OCI-LY1 (cell line): ENCODE measurements at regions not wholly inside any gene's neighbourhood (a gene's known extent, or its start where the extent isn't known, plus 50 kb on each side); places are given as distances from the start of the nearest gene placed in this dataset.

Experiments used
- H2AFZ ChIP-seq: fragments of 200-600 bp; sonication (generic), shearing (Covaris generic); 2 replicates; pipeline ENCODE4 v1.6.0; 2014; ENCODE audit warnings: antibody characterized with exemption, mild to moderate bottlenecking, low read length
- H3F3A ChIP-seq: fragments of 200-600 bp; sonication (generic), shearing (Covaris generic); 2 replicates; pipeline ENCODE4 v1.6.0; 2014; ENCODE audit warnings: mild to moderate bottlenecking, antibody characterized with exemption, low read length, moderate library complexity; ENCODE audit not compliant: insufficient read depth
- H3K27ac ChIP-seq: fragments of 200-600 bp; sonication (generic); 2 replicates; pipeline ENCODE4 v1.5.1; 2014; ENCODE audit warnings: low read length, mixed run types, mild to moderate bottlenecking, low read depth; ENCODE audit not compliant: poor library complexity, severe bottlenecking
- H3K27me3 ChIP-seq: fragments of 200-600 bp; sonication (generic); 2 replicates; pipeline ENCODE4 v1.6.0; 2014; ENCODE audit warnings: antibody characterized with exemption, mild to moderate bottlenecking, low read length, moderate library complexity; ENCODE audit not compliant: insufficient read depth
- H3K36me3 ChIP-seq: fragments of 200-600 bp; sonication (generic); 2 replicates; pipeline ENCODE4 v1.6.1; 2014; ENCODE audit warnings: mild to moderate bottlenecking, antibody characterized with exemption, low read length, moderate library complexity, mixed read lengths; ENCODE audit not compliant: insufficient read depth
- H3K4me1 ChIP-seq: fragments of 200-600 bp; sonication (generic); 2 replicates; pipeline ENCODE4 v1.5.1; 2014; ENCODE audit warnings: mild to moderate bottlenecking, low read length, moderate library complexity; ENCODE audit not compliant: insufficient read depth, severe bottlenecking
- H3K4me2 ChIP-seq: fragments of 200-600 bp; sonication (generic), shearing (Covaris generic); 2 replicates; pipeline ENCODE4 v1.6.1; 2014; ENCODE audit warnings: low read length
- H3K4me3 ChIP-seq: fragments of 200-600 bp; sonication (generic); 2 replicates; pipeline ENCODE4 v1.5.1; 2014; ENCODE audit warnings: low read length, low read depth, mild to moderate bottlenecking, mixed read lengths; ENCODE audit not compliant: poor library complexity, severe bottlenecking
- H3K79me2 ChIP-seq: fragments of 200-600 bp; shearing (Covaris generic); 2 replicates; pipeline ENCODE4 v1.6.1; 2016; ENCODE audit warnings: mixed run types, low read length, mixed read lengths; ENCODE audit not compliant: insufficient read depth
- H3K9ac ChIP-seq: fragments of 200-600 bp; sonication (generic), shearing (Covaris generic); 2 replicates; pipeline ENCODE4 v1.6.1; 2014; ENCODE audit warnings: mild to moderate bottlenecking, low read length, mixed read lengths
- H3K9me2 ChIP-seq: fragments of 200-600 bp; sonication (generic), shearing (Covaris generic); 2 replicates; pipeline ENCODE4 v1.6.1; 2014; ENCODE audit warnings: low read depth, mild to moderate bottlenecking, low read length, mixed read lengths
- H3K9me3 ChIP-seq: fragments of 200-600 bp; shearing (Covaris generic); 2 replicates; pipeline ENCODE4 v1.6.1; 2014; ENCODE audit warnings: low read length, mixed read lengths
- H4K20me1 ChIP-seq: fragments of 200-600 bp; sonication (generic), shearing (Covaris generic); 2 replicates; pipeline ENCODE4 v1.6.0; 2016; ENCODE audit warnings: mild to moderate bottlenecking, low read length; ENCODE audit not compliant: insufficient read depth
- EZH2 ChIP-seq: fragments of 200-600 bp; sonication (generic), shearing (Covaris generic); IDR thresholded peaks from 2 replicates; pipeline ENCODE4 v1.8.0; 2017; ENCODE audit warnings: borderline replicate concordance, mixed run types, mild to moderate bottlenecking, antibody characterized with exemption, low read length, moderate library complexity, mixed read lengths
- TF ChIP-seq, protein P1 (sequence below): fragments of 200-600 bp; sonication (generic), shearing (Covaris generic); IDR thresholded peaks from 2 replicates; pipeline ENCODE4 v1.5.1; 2017; ENCODE audit warnings: mild to moderate bottlenecking, antibody characterized with exemption, low read length, moderate library complexity, mixed read lengths

- TF ChIP-seq, protein P1, sequence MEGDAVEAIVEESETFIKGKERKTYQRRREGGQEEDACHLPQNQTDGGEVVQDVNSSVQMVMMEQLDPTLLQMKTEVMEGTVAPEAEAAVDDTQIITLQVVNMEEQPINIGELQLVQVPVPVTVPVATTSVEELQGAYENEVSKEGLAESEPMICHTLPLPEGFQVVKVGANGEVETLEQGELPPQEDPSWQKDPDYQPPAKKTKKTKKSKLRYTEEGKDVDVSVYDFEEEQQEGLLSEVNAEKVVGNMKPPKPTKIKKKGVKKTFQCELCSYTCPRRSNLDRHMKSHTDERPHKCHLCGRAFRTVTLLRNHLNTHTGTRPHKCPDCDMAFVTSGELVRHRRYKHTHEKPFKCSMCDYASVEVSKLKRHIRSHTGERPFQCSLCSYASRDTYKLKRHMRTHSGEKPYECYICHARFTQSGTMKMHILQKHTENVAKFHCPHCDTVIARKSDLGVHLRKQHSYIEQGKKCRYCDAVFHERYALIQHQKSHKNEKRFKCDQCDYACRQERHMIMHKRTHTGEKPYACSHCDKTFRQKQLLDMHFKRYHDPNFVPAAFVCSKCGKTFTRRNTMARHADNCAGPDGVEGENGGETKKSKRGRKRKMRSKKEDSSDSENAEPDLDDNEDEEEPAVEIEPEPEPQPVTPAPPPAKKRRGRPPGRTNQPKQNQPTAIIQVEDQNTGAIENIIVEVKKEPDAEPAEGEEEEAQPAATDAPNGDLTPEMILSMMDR: no peak
- TF ChIP-seq EZH2: no peak
- no peaks in the 10 kb centered on the region for H4K20me1 ChIP-seq
- no peaks in the 10 kb centered on the region for H3K27me3 ChIP-seq
These were observed 105.1 kb upstream of the SCOC start for GRCh38 chr4:140268186-140268841.

DNA sequence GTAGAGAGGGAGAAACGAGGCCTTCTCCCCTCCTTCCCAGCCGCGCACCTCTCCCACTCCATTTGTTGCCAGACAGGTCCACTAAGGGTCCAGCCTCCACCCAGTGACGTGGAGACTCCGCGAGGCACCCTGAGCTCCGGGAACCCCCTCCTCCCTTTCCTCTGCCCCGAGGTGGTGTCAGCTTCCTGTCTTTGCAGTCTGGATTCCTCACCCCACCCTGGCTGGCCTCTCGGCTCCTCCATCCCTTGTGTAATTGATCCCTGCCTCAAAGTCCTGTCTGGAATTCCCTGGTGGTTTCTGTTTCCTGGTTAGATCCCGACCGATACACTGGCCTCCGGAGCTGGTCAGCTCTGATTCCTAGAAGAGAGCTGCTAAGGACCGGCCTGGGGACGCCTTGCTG lies 105.9 kb upstream of the SCOC start:
- H3K79me2 ChIP-seq: no peaks in the 10 kb centered on the region
- TF ChIP-seq, protein P1: no peak
- TF ChIP-seq EZH2: no peak
- H3K9ac ChIP-seq: no peak overlapping the region
- H3K36me3 ChIP-seq: no peaks in the 10 kb centered on the region
- no peak overlapping the region for H3K4me3 ChIP-seq
- no peaks in the 10 kb centered on the region for H4K20me1 ChIP-seq
- no peak overlapping the region for H3K4me2 ChIP-seq
- no peak overlapping the region for H2AFZ ChIP-seq
- H3K9me2 ChIP-seq: no peaks in the 10 kb centered on the region
- H3K27ac ChIP-seq: no peak overlapping the region
- H3F3A ChIP-seq: no peaks in the 10 kb centered on the region
- H3K9me3 ChIP-seq: no peaks in the 10 kb centered on the region
- no peaks in the 10 kb centered on the region for H3K27me3 ChIP-seq
- no peaks in the 10 kb centered on the region for H3K4me1 ChIP-seq

More at GRCh38 chr4:140268186-140268841, 105.1 kb upstream of the SCOC start:
- Histone ChIP-seq H3K79me2 (no peaks in the 10 kb centered on the region), H3K9me2 (no peaks in the 10 kb centered on the region), H3K4me1 (no peaks in the 10 kb centered on the region), H3K36me3 (no peaks in the 10 kb centered on the region), H3F3A (no peaks in the 10 kb centered on the region), H3K9ac (no peak overlapping the region), H3K4me3 (no peak overlapping the region), H3K9me3 (no peaks in the 10 kb centered on the region), H2AFZ (no peak overlapping the region), H3K4me2 (no peak overlapping the region), H3K27ac (no peak overlapping the region)

DNA sequence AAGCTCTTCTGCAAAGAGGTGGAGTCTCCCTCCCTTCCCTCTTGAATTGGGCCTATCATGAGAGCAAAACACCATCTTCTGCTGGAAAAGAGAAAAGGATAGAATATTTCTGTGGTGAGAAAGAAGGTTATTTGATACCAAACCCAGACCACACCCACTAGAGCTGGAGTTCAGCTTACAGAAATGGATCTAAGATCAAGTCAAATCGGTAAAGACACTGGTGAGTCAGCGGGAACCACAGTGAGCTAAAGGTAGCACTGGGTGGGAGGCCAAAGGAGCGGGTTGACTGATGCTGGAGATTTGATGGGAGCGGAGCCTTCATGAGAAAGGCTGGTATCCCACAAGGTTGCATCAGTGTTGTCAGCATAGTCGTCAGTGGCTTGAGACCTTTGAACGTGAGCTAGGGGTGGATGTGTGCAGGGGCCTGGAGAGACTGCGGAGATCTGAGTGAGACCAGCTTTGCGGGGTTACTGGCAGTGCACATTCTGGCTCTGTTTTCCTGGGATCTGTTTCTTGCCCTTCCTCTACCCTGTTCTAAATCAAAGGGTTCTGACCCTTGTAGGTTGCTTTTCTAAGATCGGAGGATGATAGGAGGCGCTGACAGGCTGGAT lies 106.4 kb upstream of the SCOC start:
- Histone ChIP-seq H3K27me3 (no peaks in the 10 kb centered on the region), H3K4me2 (no peak overlapping the region), H3K27ac (no peak overlapping the region), H4K20me1 (no peaks in the 10 kb centered on the region), H3K9ac (no peak overlapping the region), H3K9me3 (no peaks in the 10 kb centered on the region), H3K79me2 (no peaks in the 10 kb centered on the region), H3K4me1 (no peaks in the 10 kb centered on the region), H3K4me3 (no peak overlapping the region), H2AFZ (no peak overlapping the region), H3K9me2 (no peaks in the 10 kb centered on the region), H3F3A (no peaks in the 10 kb centered on the region), H3K36me3 (no peaks in the 10 kb centered on the region)
- TF ChIP-seq, protein P1: no peak
- no peak for TF ChIP-seq EZH2
